ENCODE measurements at regions not wholly inside any gene's neighbourhood (a gene's known extent, or its start where the extent isn't known, plus 50 kb on each side); places are given as distances from the start of the nearest gene placed in this dataset.
"Not testable (repeated sequence)": the region's sequence is repeated elsewhere in the genome, so short reads cannot be mapped to it uniquely, and the experiment has no call there.

DNA sequence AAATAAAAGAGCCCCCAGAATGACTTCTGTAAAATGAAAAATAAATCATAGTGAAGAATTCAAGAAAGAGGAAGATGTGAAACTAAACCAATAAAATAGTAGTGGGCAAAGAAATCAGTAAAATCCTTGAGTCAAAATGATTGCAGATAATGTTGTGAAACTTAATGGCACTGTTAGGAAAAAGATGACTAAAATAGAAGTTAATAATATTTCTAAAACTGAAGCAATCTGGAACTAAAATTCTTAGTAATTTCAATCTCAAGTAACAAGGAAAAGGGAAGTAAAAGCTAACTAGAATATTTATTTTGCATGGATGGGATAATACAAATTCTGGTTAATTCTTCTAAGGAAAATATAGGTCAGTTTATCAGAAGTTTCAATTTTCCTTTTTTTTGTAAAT, 84.6 kb downstream of the TMCO5A start:
- H3K4me3 ChIP-seq (ENCODE audit: control insufficient read depth, low read depth, low read length), result no peak overlapping the region
- DNase-seq (ENCODE audit: low read depth), result no peak
- TF ChIP-seq, protein P1, sequence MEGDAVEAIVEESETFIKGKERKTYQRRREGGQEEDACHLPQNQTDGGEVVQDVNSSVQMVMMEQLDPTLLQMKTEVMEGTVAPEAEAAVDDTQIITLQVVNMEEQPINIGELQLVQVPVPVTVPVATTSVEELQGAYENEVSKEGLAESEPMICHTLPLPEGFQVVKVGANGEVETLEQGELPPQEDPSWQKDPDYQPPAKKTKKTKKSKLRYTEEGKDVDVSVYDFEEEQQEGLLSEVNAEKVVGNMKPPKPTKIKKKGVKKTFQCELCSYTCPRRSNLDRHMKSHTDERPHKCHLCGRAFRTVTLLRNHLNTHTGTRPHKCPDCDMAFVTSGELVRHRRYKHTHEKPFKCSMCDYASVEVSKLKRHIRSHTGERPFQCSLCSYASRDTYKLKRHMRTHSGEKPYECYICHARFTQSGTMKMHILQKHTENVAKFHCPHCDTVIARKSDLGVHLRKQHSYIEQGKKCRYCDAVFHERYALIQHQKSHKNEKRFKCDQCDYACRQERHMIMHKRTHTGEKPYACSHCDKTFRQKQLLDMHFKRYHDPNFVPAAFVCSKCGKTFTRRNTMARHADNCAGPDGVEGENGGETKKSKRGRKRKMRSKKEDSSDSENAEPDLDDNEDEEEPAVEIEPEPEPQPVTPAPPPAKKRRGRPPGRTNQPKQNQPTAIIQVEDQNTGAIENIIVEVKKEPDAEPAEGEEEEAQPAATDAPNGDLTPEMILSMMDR (conservative IDR thresholded peaks at IDR 0.05; ENCODE audit: control insufficient read depth, insufficient read depth, low read depth, low read length), result no peak

GRCh38 chr15:38021259-38021658, 86.8 kb downstream of the TMCO5A start:
- DNase-seq (ENCODE audit: low read depth), result no peak
- TF ChIP-seq, protein P1 (conservative IDR thresholded peaks at IDR 0.05; ENCODE audit: control insufficient read depth, insufficient read depth, low read depth, low read length), result no peak
- H3K4me3 ChIP-seq (ENCODE audit: control insufficient read depth, low read depth, low read length), result no peak overlapping the region

GRCh38 chr15:38024293-38025091, 90.1 kb downstream of the TMCO5A start:
- no peak for DNase-seq (ENCODE audit: low read depth)
- TF ChIP-seq, protein P1 (conservative IDR thresholded peaks at IDR 0.05; ENCODE audit: control insufficient read depth, insufficient read depth, low read depth, low read length), result no peak
- H3K4me3 ChIP-seq (ENCODE audit: control insufficient read depth, low read depth, low read length), result no peak overlapping the region

DNA sequence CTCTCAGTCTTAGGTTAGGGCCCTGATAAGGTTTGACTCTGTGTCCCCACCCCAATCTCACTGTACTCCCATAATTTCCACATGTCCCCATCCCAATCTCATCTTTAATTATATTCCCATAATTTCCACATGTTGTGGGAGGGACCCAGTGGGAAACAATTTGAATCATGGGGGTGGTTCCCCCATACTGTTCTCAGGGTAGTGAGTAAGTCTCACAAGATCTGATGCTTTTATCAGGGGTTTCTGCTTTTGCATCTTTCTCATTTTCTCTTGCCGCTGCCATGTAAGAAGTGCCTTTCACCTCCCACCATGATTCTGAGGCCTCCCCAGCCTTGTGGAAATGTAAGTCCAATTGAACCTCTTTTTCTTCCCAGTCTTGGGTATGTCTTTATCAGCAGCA, 91.2 kb downstream of the TMCO5A start:
- not testable (repeated sequence) for H3K4me3 ChIP-seq (ENCODE audit: control insufficient read depth, low read depth, low read length); DNase-seq (ENCODE audit: low read depth)

GRCh38 chr15:38028869-38029268, 94.4 kb downstream of the TMCO5A start:
- peak; percentile 72 for DNase-seq (ENCODE audit: low read depth)
- TF ChIP-seq, protein P1 (conservative IDR thresholded peaks at IDR 0.05; ENCODE audit: control insufficient read depth, insufficient read depth, low read depth, low read length), result peak; percentile 40
- H3K4me3 ChIP-seq (ENCODE audit: control insufficient read depth, low read depth, low read length), result no peak overlapping the region

- DNase-seq (ENCODE audit: low read depth), result peak; percentile 68
- TF ChIP-seq, protein P1 (conservative IDR thresholded peaks at IDR 0.05; ENCODE audit: control insufficient read depth, insufficient read depth, low read depth, low read length), result no peak
These were observed 95.3 kb downstream of the TMCO5A start for GRCh38 chr15:38029736-38030135.

GRCh38 chr15:38030609-38031008, 96.2 kb downstream of the TMCO5A start:
- TF ChIP-seq, protein P1 (conservative IDR thresholded peaks at IDR 0.05; ENCODE audit: control insufficient read depth, insufficient read depth, low read depth, low read length), result no peak
- H3K4me3 ChIP-seq (ENCODE audit: control insufficient read depth, low read depth, low read length), result no peak overlapping the region
- DNase-seq (ENCODE audit: low read depth), result no peak

More at GRCh38 chr15:38029736-38030135, 95.3 kb downstream of the TMCO5A start:
- no peak overlapping the region for H3K4me3 ChIP-seq (ENCODE audit: control insufficient read depth, low read depth, low read length)
